NCI-H460 (cell line): ENCODE measurements at regions not wholly inside any gene's neighbourhood (a gene's known extent, or its start where the extent isn't known, plus 50 kb on each side); places are given as distances from the start of the nearest gene placed in this dataset.
"Not testable (repeated sequence)": the region's sequence is repeated elsewhere in the genome, so short reads cannot be mapped to it uniquely, and the experiment has no call there.

Experiments
- DNase-seq: peaks from one replicate; pipeline ENCODE4 v3.0.0-alpha.2; 2016; ENCODE audit warnings: low read depth; ENCODE audit errors: extremely low read depth

- peak; percentile 19 for DNase-seq
These were observed 116.4 kb upstream of the SEM1 start for GRCh38 chr7:96826089-96826488.

- no peak for DNase-seq
These were observed 118.1 kb upstream of the SEM1 start for GRCh38 chr7:96827701-96828100.

GRCh38 chr7:96829121-96829520 is 119.5 kb upstream of the SEM1 start:
- not testable (repeated sequence) for DNase-seq

- DNase-seq = no peak
These were observed 121.8 kb upstream of the SEM1 start for GRCh38 chr7:96831446-96831845.

- no peak for DNase-seq
These were observed 122.5 kb upstream of the SEM1 start for GRCh38 chr7:96832092-96832662.

GRCh38 chr7:96833676-96834453 is 124.2 kb upstream of the SEM1 start:
- DNase-seq = peak; percentile 14

- no peak for DNase-seq
These were observed 126.8 kb upstream of the SEM1 start for GRCh38 chr7:96836456-96836855.

GRCh38 chr7:96837593-96837992 is 127.9 kb upstream of the SEM1 start:
- DNase-seq = no peak

GRCh38 chr7:96838481-96838880 is 128.8 kb upstream of the SEM1 start:
- no peak for DNase-seq

- DNase-seq = no peak
These were observed 145.5 kb upstream of the SEM1 start for GRCh38 chr7:96855139-96855538.

GRCh38 chr7:96855691-96856090 is 146.0 kb upstream of the SEM1 start:
- DNase-seq = no peak

- no peak for DNase-seq
These were observed 135.8 kb upstream of the DLX6 start for GRCh38 chr7:96869538-96869937.

- no peak for DNase-seq
These were observed 135.2 kb upstream of the DLX6 start for GRCh38 chr7:96870185-96870584.

GRCh38 chr7:96870934-96871333 is 134.4 kb upstream of the DLX6 start:
- no peak for DNase-seq

- no peak for DNase-seq
These were observed 117.9 kb upstream of the DLX6 start for GRCh38 chr7:96887426-96887825.

GRCh38 chr7:96899108-96899507 is 106.2 kb upstream of the DLX6 start:
- DNase-seq = no peak

- DNase-seq = no peak
These were observed 103.4 kb upstream of the DLX6 start for GRCh38 chr7:96901822-96902445.

- no peak for DNase-seq
These were observed 101.4 kb upstream of the DLX6 start for GRCh38 chr7:96903906-96904305.

- no peak for DNase-seq
These were observed 94.9 kb upstream of the DLX6 start for GRCh38 chr7:96910486-96910885.

- DNase-seq = no peak
These were observed 90.3 kb upstream of the DLX6 start for GRCh38 chr7:96915029-96915428.

GRCh38 chr7:96920064-96920463 is 85.3 kb upstream of the DLX6 start:
- DNase-seq = no peak

GRCh38 chr7:96920713-96921112 is 84.6 kb upstream of the DLX6 start:
- DNase-seq = no peak
